ENCODE measurements at regions not wholly inside any gene's neighbourhood (a gene's known extent, or its start where the extent isn't known, plus 50 kb on each side); places are given as distances from the start of the nearest gene placed in this dataset.
"Not testable (repeated sequence)": the region's sequence is repeated elsewhere in the genome, so short reads cannot be mapped to it uniquely, and the experiment has no call there.

DNA sequence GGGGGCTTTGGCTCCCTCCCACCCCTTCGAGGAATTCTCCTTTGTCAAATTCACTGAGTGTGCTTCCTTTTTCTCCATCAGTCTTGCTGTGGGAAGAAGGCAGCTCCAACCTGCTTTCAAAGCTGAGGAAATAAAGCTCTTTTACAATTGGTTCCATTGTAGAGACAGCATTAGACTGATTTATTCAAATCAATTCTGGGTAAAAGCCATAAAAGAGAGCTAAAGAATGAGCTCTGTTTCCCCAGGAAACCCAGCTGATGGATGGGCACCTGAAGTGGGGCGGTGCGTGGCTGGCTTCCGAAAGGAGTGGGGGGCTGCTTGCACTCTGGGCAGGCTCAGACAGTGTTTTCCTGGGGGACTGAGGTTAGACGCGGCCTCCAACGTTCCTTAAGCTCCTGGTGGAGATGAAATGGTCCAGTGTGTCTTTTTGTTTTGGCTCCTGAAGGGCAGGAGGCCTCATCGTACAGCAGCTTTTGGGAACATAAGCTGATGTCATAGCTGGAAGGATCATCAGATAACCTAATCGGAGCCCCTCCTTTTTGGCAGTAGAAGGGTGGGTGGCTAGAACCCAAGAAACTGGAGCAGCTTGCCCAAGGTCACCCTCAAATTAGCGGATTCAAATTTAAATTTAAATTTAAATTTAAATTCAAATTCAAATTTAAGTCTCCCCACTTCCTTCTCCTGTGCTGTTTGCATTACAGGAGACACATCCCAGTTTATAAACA, 128.5 kb upstream of the EEF2KMT start:
- peaks cover 4% of the 10 kb centered on the region for H3K27me3 Mint-ChIP-seq (ENCODE audit: insufficient read depth)
- TF ChIP-seq, protein P1, sequence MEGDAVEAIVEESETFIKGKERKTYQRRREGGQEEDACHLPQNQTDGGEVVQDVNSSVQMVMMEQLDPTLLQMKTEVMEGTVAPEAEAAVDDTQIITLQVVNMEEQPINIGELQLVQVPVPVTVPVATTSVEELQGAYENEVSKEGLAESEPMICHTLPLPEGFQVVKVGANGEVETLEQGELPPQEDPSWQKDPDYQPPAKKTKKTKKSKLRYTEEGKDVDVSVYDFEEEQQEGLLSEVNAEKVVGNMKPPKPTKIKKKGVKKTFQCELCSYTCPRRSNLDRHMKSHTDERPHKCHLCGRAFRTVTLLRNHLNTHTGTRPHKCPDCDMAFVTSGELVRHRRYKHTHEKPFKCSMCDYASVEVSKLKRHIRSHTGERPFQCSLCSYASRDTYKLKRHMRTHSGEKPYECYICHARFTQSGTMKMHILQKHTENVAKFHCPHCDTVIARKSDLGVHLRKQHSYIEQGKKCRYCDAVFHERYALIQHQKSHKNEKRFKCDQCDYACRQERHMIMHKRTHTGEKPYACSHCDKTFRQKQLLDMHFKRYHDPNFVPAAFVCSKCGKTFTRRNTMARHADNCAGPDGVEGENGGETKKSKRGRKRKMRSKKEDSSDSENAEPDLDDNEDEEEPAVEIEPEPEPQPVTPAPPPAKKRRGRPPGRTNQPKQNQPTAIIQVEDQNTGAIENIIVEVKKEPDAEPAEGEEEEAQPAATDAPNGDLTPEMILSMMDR (IDR thresholded peaks at IDR 0.05): no peak
- H3K27ac Mint-ChIP-seq: no peak overlapping the region
- no peaks in the 10 kb centered on the region for H3K36me3 Mint-ChIP-seq (ENCODE audit: low read depth)
- peaks cover 9% of the 10 kb centered on the region; the same call in 1 of the 2 replicates for H3K9me3 Mint-ChIP-seq
- no peak for DNase-seq
- no peak overlapping the region for H3K4me3 Mint-ChIP-seq
- H3K4me1 Mint-ChIP-seq (ENCODE audit: low read depth): no peaks in the 10 kb centered on the region

DNA sequence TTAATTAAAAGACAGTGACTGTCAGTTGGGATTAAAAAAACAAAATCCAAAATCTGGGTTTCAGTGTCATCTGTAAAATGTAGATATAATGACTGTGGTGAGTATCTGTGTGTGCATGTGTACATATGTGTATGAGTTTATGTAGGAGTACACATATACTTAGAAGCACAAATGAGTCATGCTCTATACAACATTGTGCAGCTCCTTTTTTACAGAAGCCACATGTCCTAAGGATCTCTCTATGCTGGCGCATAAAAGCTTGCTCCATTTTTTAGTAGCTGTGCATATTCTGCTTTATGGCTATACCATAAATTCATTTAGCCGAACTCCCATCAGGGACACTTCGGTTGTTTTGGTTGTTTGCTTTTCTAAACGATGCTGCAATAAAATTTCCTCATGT, 125.2 kb upstream of the EEF2KMT start:
- DNase-seq: no peak
- no peak overlapping the region for H3K27ac Mint-ChIP-seq
- peaks cover 19% of the 10 kb centered on the region; the same call in 1 of the 2 replicates for H3K9me3 Mint-ChIP-seq
- H3K36me3 Mint-ChIP-seq (ENCODE audit: low read depth): no peaks in the 10 kb centered on the region
- H3K4me3 Mint-ChIP-seq: no peak overlapping the region
- TF ChIP-seq, protein P1 (IDR thresholded peaks at IDR 0.05): no peak
- H3K4me1 Mint-ChIP-seq (ENCODE audit: low read depth): no peaks in the 10 kb centered on the region
- H3K27me3 Mint-ChIP-seq (ENCODE audit: insufficient read depth): no peaks in the 10 kb centered on the region; the same call in none of the 2 replicates

DNA sequence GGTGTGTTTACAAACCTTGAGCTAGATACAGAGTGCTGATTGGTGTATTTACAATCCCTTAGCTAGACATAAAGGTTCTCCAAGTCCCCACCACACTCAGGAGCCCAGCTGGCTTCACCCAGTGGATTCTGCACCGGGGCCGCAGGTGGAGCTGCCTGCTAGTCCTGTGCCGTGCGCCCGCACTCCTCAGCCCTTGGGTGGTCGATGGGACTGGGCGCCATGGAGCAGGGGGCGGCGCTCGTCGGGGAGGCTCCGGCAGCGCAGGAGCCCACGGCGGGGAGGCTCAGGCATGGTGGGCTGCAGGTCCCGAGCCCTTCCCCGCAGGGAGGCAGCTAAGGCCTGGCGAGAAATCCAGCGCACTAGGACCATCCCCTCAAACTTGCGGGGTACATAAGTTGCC, 124.2 kb upstream of the EEF2KMT start:
- H3K36me3 Mint-ChIP-seq (ENCODE audit: low read depth); H3K27ac Mint-ChIP-seq; H3K4me1 Mint-ChIP-seq (ENCODE audit: low read depth); H3K27me3 Mint-ChIP-seq (ENCODE audit: insufficient read depth); H3K4me3 Mint-ChIP-seq; DNase-seq: not testable (repeated sequence)
- H3K9me3 Mint-ChIP-seq: peaks cover 28% of the 10 kb centered on the region; the same call in 1 of the 2 replicates

DNA sequence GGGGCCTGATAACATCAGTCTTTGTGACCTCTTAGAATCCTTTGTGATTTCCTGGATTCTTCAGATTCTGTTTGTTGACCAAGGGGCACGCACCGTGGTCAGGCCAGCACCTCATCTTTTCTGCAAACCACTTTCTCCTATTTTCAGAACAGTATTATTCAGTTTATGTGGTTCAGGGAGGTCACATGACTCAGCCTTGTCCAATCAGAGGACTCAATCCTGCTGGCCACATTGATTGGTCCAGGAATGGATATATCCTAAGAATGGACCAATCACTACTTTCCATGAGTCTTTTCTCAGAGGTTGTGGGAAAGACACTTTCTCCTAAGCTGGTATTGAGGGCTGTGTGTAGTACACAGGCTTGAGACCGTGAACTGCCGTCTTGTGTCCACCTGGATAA, 123.1 kb upstream of the EEF2KMT start:
- DNase-seq: no peak
- Mint-ChIP-seq H3K27ac (no peak overlapping the region), H3K27me3 (ENCODE audit: insufficient read depth) (no peaks in the 10 kb centered on the region; the same call in none of the 2 replicates), H3K4me3 (no peak overlapping the region), H3K9me3 (peaks cover 31% of the 10 kb centered on the region; the same call in 1 of the 2 replicates), H3K4me1 (ENCODE audit: low read depth) (no peaks in the 10 kb centered on the region), H3K36me3 (ENCODE audit: low read depth) (no peaks in the 10 kb centered on the region)
- TF ChIP-seq, protein P1 (IDR thresholded peaks at IDR 0.05): no peak

DNA sequence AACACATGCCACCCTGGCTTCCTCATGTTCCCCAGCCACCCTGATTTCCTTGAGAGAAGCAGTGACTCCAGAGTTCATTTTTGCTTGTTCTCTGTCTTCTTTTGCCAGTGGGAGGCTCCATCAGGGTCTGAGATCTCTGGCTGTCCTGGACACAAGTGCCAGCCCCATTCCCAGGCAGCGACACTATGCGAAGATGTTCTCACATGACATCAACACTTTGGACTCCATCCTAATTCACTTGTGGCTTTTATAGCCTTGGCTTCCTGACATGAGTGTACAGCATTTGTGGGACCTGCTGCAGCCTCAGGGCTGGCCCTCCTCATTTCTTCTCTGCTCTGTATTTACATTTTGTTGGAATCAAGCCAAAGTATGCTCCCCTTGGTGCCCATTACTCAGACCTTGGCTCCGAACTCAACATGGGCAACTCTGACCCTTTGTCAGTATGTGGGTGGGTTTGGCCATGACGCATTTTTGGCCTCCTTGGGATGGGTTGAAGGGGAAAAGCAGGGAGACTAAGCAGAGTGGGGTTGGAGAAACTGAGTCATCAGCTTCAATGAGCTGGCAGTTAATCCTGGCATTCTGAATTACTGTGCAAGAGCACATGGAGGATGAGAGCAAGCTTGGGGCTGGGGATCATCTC, 119.0 kb upstream of the EEF2KMT start:
- no peak for DNase-seq
- Mint-ChIP-seq H3K27me3 (ENCODE audit: insufficient read depth) (no peaks in the 10 kb centered on the region; the same call in none of the 2 replicates), H3K9me3 (peaks cover 32% of the 10 kb centered on the region; the same call in 1 of the 2 replicates), H3K4me1 (ENCODE audit: low read depth) (no peaks in the 10 kb centered on the region), H3K4me3 (no peak overlapping the region), H3K36me3 (ENCODE audit: low read depth) (no peaks in the 10 kb centered on the region), H3K27ac (no peak overlapping the region)
- TF ChIP-seq, protein P1 (IDR thresholded peaks at IDR 0.05): no peak

DNA sequence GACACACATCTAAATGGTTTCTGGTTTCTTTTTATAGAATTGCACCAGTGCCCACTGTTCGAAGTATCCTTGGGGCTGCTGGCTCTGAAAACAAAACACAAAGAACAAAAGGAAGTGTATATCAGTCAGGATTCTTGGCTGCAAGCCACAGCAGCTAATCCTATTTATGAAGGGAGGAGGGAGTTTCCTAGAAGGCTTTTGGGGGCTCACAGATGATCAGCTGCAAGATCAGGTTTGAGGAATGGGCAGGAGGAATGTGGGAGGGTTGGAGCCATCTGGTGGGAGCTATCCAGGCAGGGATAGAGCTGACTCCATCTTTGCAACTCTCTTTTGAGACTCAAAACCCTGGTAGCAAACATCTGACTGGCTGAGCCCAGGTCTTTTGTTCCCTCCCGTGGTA, 118.3 kb upstream of the EEF2KMT start:
- Mint-ChIP-seq H3K27ac (no peak overlapping the region), H3K27me3 (ENCODE audit: insufficient read depth) (no peaks in the 10 kb centered on the region; the same call in none of the 2 replicates), H3K9me3 (peaks cover 26% of the 10 kb centered on the region; the same call in 1 of the 2 replicates), H3K36me3 (ENCODE audit: low read depth) (no peaks in the 10 kb centered on the region), H3K4me1 (ENCODE audit: low read depth) (no peaks in the 10 kb centered on the region), H3K4me3 (no peak overlapping the region)
- TF ChIP-seq, protein P1 (IDR thresholded peaks at IDR 0.05): no peak
- no peak for DNase-seq
